Lower leg skin (tissue), 3 donors: ENCODE measurements at regions not wholly inside any gene's neighbourhood (a gene's known extent, or its start where the extent isn't known, plus 50 kb on each side); places are given as distances from the start of the nearest gene placed in this dataset.

Experiments used
- CTCF ChIP-seq, 3 donors: fragments of 450-650 bp; IDR thresholded peaks; one replicate each; pipeline ENCODE4 v1.5.1; 2016; ENCODE audit warnings: antibody characterized with exemption in 3 of 3, mild to moderate bottlenecking in 3 of 3, moderate library complexity in 2 of 3
- POLR2A ChIP-seq, 2 donors: fragments of 450-650 bp; IDR thresholded peaks; one replicate each; pipeline ENCODE4 v1.6.1; 2016 to 2017; ENCODE audit warnings: antibody characterized with exemption in 2 of 2, mild to moderate bottlenecking in 1 of 2, moderate library complexity in 1 of 2

GRCh38 chrX:114077773-114078172, 506.1 kb upstream of the HTR2C start:
- TF ChIP-seq CTCF (IDR thresholded peaks at IDR 0.05) (no peak), POLR2A (IDR thresholded peaks at IDR 0.05) (no peak)
